Lung (tissue), 11 donors: ENCODE measurements at regions not wholly inside any gene's neighbourhood (a gene's known extent, or its start where the extent isn't known, plus 50 kb on each side); places are given as distances from the start of the nearest gene placed in this dataset.
A peak's percentile ranks its signal among the peaks of the same experiment; 100 is the strongest.

Experiments used
- ATAC-seq: fragments of 200-7000 bp; cut with Tn5 transposase; one replicate; pipeline ENCODE4 v1.9.1; 2020; ENCODE audit warnings: moderate number of reproducible peaks; ENCODE audit not compliant: insufficient read depth, low FRiP score
- DNase-seq, 3 donors: peaks; one replicate each; pipeline ENCODE4 v3.0.0-alpha.2; 2013 to 2017
- H3K27ac ChIP-seq, 2 donors: one replicate each; pipeline ENCODE4 v1.5.1; 2013; ENCODE audit warnings: mild to moderate bottlenecking in 2 of 2, moderate library complexity in 2 of 2, control low read depth in 1 of 2, inconsistent platforms in 1 of 2, low read depth in 1 of 2, low read length in 1 of 2
- H3K27me3 ChIP-seq, 3 donors: one replicate each; pipeline ENCODE4 v1.5.1; 2013; ENCODE audit warnings: low read length in 2 of 3; ENCODE audit not compliant: control insufficient read depth in 3 of 3, insufficient read depth in 3 of 3
- H3K36me3 ChIP-seq, 4 donors: one replicate each; pipeline ENCODE4 v1.5.1; 2013; ENCODE audit warnings: low read length in 4 of 4, mild to moderate bottlenecking in 1 of 4, moderate library complexity in 1 of 4; ENCODE audit not compliant: control insufficient read depth in 4 of 4, insufficient read depth in 4 of 4
- H3K4me1 ChIP-seq, 5 donors: one replicate each; pipeline ENCODE4 v1.5.1; 2013; ENCODE audit warnings: low read length in 5 of 5, mild to moderate bottlenecking in 2 of 5, moderate library complexity in 1 of 5; ENCODE audit not compliant: control insufficient read depth in 5 of 5, insufficient read depth in 5 of 5
- H3K4me3 ChIP-seq: one replicate; pipeline ENCODE4 v1.5.1; 2013; ENCODE audit warnings: mild to moderate bottlenecking, control low read depth, moderate library complexity
- H3K9ac ChIP-seq, 2 donors: one replicate each; pipeline ENCODE4 v1.5.1; 2013; ENCODE audit warnings: low read length in 2 of 2, control low read depth in 1 of 2; ENCODE audit not compliant: insufficient read depth in 1 of 2
- H3K9me3 ChIP-seq, 4 donors: one replicate each; pipeline ENCODE4 v1.5.1; 2013; ENCODE audit warnings: low read length in 3 of 4, mild to moderate bottlenecking in 1 of 4, moderate library complexity in 1 of 4; ENCODE audit not compliant: control insufficient read depth in 4 of 4, insufficient read depth in 3 of 4
- WGBS, 2 donors: extraction: QIAGEN DNeasy Blood & Tissue Kit; methylation state at CpG; one replicate each; pipeline ENCODE4 v1.1.7; 2013; 5-methylcytosine and 5-hydroxymethylcytosine counted together
- TF ChIP-seq, protein P1 (sequence below): IDR thresholded peaks from 2 replicates; pipeline ENCODE4 v1.5.1; 2012; ENCODE audit warnings: mild to moderate bottlenecking; ENCODE audit errors: control extremely low read depth, extremely low read depth
- donor health status: control.
- donor health status: control.
- donor health status: Bipolar disorder and iron deficiency.
- donor health status: healthy.
- donor health status: DM: yes; HTN: yes; CAD: no.

DNA sequence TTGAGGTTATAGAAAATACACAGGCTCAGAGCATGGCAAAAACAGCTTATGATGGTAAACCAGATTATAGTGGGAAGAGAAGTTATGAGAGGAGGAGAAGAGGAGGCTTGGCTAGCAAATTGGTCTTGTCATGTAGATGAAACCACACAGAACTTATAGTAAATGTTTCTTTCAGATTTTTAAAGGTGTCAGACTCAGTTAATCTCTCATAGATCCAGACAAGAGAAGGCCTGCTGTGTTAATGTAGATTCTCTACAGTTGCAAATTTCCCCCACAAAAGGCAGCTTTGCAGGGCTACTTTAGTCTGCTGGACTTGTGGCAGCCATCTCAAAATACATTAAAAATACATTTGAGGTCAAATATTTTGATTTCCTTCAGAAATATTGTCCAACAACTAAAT, 1731.7 kb downstream of the ARAP2 start:
- Histone ChIP-seq H3K9ac (no peak overlapping the region), H3K27ac (no peak overlapping the region), H3K4me3 (no peak overlapping the region), H3K27me3 (no peaks in the 10 kb centered on the region), H3K4me1 (no peaks in the 10 kb centered on the region), H3K9me3 (peaks cover 0 to 3% (median 0%) of the 10 kb centered on the region in 4 donors), H3K36me3 (no peaks in the 10 kb centered on the region)
- DNase-seq, result no peak
- TF ChIP-seq, protein P1, sequence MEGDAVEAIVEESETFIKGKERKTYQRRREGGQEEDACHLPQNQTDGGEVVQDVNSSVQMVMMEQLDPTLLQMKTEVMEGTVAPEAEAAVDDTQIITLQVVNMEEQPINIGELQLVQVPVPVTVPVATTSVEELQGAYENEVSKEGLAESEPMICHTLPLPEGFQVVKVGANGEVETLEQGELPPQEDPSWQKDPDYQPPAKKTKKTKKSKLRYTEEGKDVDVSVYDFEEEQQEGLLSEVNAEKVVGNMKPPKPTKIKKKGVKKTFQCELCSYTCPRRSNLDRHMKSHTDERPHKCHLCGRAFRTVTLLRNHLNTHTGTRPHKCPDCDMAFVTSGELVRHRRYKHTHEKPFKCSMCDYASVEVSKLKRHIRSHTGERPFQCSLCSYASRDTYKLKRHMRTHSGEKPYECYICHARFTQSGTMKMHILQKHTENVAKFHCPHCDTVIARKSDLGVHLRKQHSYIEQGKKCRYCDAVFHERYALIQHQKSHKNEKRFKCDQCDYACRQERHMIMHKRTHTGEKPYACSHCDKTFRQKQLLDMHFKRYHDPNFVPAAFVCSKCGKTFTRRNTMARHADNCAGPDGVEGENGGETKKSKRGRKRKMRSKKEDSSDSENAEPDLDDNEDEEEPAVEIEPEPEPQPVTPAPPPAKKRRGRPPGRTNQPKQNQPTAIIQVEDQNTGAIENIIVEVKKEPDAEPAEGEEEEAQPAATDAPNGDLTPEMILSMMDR, result no peak
- ATAC-seq, result no peak

DNA sequence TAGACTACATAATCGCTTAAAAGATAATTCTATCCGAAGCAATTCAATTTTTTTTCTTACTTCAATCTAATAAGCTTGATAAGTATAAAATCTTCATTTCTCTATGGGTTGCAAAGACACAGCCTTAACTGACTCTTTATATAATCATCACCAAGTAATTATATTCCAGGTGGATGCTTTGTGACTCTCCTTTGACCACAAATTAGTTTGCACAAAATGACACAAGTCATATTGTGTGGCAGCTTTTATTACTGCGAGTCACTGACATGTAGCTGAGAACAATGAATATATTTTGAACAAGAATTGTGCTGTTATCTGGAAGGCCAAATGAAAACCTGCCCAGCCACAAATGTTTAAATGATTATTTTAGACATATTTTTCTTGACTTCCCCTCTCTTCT, 1727.8 kb downstream of the ARAP2 start:
- no peak for ATAC-seq
- H3K9ac ChIP-seq, result no peak overlapping the region
- TF ChIP-seq, protein P1, result no peak
- 91% methylated on average over 3 of the region's 3 CpGs for WGBS, 2 donors
- no peak for DNase-seq
- no peaks in the 10 kb centered on the region for H3K27me3 ChIP-seq
- no peak overlapping the region for H3K4me3 ChIP-seq
- H3K36me3 ChIP-seq, result no peaks in the 10 kb centered on the region
- H3K4me1 ChIP-seq, result no peaks in the 10 kb centered on the region
- H3K9me3 ChIP-seq, result peaks cover 0 to 3% (median 0%) of the 10 kb centered on the region in 4 donors
- no peak overlapping the region for H3K27ac ChIP-seq

- H3K9me3 ChIP-seq, result no peaks in the 10 kb centered on the region
- H3K27me3 ChIP-seq, result no peaks in the 10 kb centered on the region
- WGBS, 2 donors, result 39 to 45% methylated on average over 4 of the region's 4 CpGs
- no peak for ATAC-seq
- no peaks in the 10 kb centered on the region for H3K36me3 ChIP-seq
- TF ChIP-seq, protein P1, result no peak
- peak; percentile 77 to 93 (median 90) for DNase-seq
- H3K4me3 ChIP-seq, result no peak overlapping the region
- no peak overlapping the region for H3K27ac ChIP-seq
- H3K4me1 ChIP-seq, result peaks cover 0 to 20% (median 0%) of the 10 kb centered on the region in 5 donors
- no peak overlapping the region for H3K9ac ChIP-seq
Measured at GRCh38 chr4:34534916-34535315, 1709.4 kb downstream of the ARAP2 start.

- TF ChIP-seq, protein P1, result no peak
- no peaks in the 10 kb centered on the region for H3K9me3 ChIP-seq
- no peak overlapping the region for H3K4me3 ChIP-seq
- no peak overlapping the region for H3K27ac ChIP-seq
- no peak overlapping the region for H3K9ac ChIP-seq
- DNase-seq, result peak in 1 of 3 donors; percentile 1
- WGBS, 2 donors, result 71 to 73% methylated on average over 2 of the region's 2 CpGs
- ATAC-seq, result no peak
- no peaks in the 10 kb centered on the region for H3K27me3 ChIP-seq
- no peaks in the 10 kb centered on the region for H3K36me3 ChIP-seq
- H3K4me1 ChIP-seq, result no peaks in the 10 kb centered on the region
Measured at GRCh38 chr4:34566091-34566490, 1678.2 kb downstream of the ARAP2 start.
